Calu3 (cell line): ENCODE measurements at regions not wholly inside any gene's neighbourhood (a gene's known extent, or its start where the extent isn't known, plus 50 kb on each side); places are given as distances from the start of the nearest gene placed in this dataset.

ENCODE experiments used
- BruUV-seq: library from RNA; stranded (reverse); fragments of 400-500 nt; replicated peaks from 2 replicates; lab custom pipeline; 2021; lab: Mats Ljungman, UMichigan
- CTCF ChIA-PET: fragments of 300-600 bp; sonication (Branson Sonifier 250); formaldehyde crosslinking; loops from one replicate; lab custom pipeline; 2022; ENCODE audit warnings: antibody characterized with exemption; lab: Charles Lee
- DNase-seq: peaks from one replicate; pipeline ENCODE4 v3.0.0; 2022
- H3K27ac Mint-ChIP-seq: one replicate; pipeline ENCODE4 v1.8.0; 2022; ENCODE audit warnings: mixed read lengths; ENCODE audit not compliant: unreplicated experiment
- H3K27me3 Mint-ChIP-seq: one replicate; pipeline ENCODE4 v1.8.0; 2022; ENCODE audit warnings: mixed read lengths; ENCODE audit not compliant: unreplicated experiment
- H3K36me3 Mint-ChIP-seq: one replicate; pipeline ENCODE4 v1.8.0; 2022; ENCODE audit warnings: mild to moderate bottlenecking, moderate library complexity, mixed read lengths; ENCODE audit not compliant: insufficient read depth, unreplicated experiment
- H3K4me1 Mint-ChIP-seq: one replicate; pipeline ENCODE4 v1.8.0; 2022; ENCODE audit warnings: mild to moderate bottlenecking, low read depth, mixed read lengths; ENCODE audit not compliant: unreplicated experiment
- H3K4me3 Mint-ChIP-seq: one replicate; pipeline ENCODE4 v1.8.0; 2022; ENCODE audit warnings: mild to moderate bottlenecking, low read depth, moderate library complexity, mixed read lengths; ENCODE audit not compliant: unreplicated experiment
- H3K9me3 Mint-ChIP-seq: one replicate; pipeline ENCODE4 v1.8.0; 2022; ENCODE audit warnings: low read depth, mixed read lengths; ENCODE audit not compliant: unreplicated experiment
- intact Hi-C: fragments of 100-400 bp; cut with micrococcal nuclease; formaldehyde crosslinking; loops from one replicate; pipeline ENCODE4 v1.10.0; 2022; ENCODE audit not compliant: unreplicated experiment
- TF ChIP-seq, protein P1 (sequence below): fragments of 200-600 bp; IDR thresholded peaks from one replicate; pipeline ENCODE4 v1.8.0; 2022; ENCODE audit warnings: antibody characterized with exemption; ENCODE audit not compliant: unreplicated experiment

DNA sequence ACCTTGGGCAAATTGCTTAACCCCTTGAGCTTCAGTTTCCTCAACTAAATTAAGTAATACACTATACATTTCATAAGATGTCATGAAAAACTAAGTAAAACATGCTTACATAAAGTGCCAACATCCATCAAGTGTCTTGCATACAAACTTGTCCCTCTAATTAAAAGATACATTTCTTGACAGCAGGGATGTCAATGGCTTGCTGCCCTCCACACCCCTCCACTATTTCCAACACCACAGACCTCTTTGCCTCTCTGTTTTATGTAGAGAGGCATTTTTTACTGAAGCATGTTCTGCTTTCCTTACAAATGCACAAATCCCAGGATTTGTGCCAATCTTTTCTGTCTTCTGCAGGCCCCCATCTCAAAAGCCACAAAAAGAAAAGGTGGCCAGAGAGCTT lies 89.0 kb upstream of the HOXC13 start:
- TF ChIP-seq, protein P1, sequence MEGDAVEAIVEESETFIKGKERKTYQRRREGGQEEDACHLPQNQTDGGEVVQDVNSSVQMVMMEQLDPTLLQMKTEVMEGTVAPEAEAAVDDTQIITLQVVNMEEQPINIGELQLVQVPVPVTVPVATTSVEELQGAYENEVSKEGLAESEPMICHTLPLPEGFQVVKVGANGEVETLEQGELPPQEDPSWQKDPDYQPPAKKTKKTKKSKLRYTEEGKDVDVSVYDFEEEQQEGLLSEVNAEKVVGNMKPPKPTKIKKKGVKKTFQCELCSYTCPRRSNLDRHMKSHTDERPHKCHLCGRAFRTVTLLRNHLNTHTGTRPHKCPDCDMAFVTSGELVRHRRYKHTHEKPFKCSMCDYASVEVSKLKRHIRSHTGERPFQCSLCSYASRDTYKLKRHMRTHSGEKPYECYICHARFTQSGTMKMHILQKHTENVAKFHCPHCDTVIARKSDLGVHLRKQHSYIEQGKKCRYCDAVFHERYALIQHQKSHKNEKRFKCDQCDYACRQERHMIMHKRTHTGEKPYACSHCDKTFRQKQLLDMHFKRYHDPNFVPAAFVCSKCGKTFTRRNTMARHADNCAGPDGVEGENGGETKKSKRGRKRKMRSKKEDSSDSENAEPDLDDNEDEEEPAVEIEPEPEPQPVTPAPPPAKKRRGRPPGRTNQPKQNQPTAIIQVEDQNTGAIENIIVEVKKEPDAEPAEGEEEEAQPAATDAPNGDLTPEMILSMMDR, result no peak
- no peak for DNase-seq
- intact Hi-C loops, result no loop called here
- no TSS peak for BruUV-seq
- H3K9me3 Mint-ChIP-seq, result no peaks in the 10 kb centered on the region
- no peaks in the 10 kb centered on the region for H3K36me3 Mint-ChIP-seq
- no peak overlapping the region for H3K4me3 Mint-ChIP-seq
- H3K4me1 Mint-ChIP-seq, result peaks cover 12% of the 10 kb centered on the region
- CTCF ChIA-PET, result no interaction called here
- H3K27ac Mint-ChIP-seq, result no peak overlapping the region
- no peaks in the 10 kb centered on the region for H3K27me3 Mint-ChIP-seq

DNA sequence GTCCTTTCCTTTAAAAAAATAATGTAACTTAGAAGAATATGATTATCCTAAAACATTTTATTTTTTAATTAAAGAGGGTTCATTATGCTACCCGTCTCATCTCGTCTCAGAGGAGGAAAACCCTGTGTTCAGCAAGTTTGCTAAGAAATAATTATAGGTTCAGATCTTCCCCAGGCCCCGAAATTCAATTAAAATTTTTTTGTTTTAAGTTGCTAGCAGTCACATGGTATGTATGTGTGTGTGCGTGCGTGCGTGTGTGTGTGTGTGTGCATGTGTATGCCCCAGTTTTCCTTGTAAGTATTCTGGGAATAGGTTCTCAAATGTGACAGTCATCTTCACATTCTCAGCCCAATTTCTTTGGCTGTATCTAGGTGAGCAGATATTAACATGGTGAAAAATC lies 86.6 kb upstream of the HOXC13 start:
- no peaks in the 10 kb centered on the region for H3K36me3 Mint-ChIP-seq
- TF ChIP-seq, protein P1, result no peak
- no peak overlapping the region for H3K4me3 Mint-ChIP-seq
- no peak for DNase-seq
- H3K4me1 Mint-ChIP-seq, result no peaks in the 10 kb centered on the region
- intact Hi-C loops, result no loop called here
- CTCF ChIA-PET, result no interaction called here
- no peaks in the 10 kb centered on the region for H3K9me3 Mint-ChIP-seq
- no TSS peak for BruUV-seq
- H3K27ac Mint-ChIP-seq, result no peak overlapping the region
- no peaks in the 10 kb centered on the region for H3K27me3 Mint-ChIP-seq

DNA sequence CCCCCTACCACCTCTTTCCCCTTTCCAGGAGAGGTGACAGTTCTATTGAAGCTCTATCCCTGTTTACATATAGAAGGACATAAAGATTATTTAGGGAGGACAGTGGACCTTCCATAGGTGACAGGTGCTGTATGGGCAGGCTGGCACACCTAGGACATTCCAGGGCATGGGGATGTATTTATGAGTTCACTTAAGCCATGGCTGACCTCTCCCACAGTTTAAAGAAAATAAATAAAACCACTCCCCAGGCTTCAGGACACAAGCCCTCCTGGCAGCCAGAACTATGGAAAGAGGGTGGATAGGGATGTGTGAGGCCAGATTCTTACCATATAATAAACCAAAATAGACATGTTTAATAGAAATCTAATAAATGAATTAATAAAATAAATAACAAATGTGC lies 85.6 kb upstream of the HOXC13 start:
- TF ChIP-seq, protein P1, result no peak
- intact Hi-C loops, result no loop called here
- Mint-ChIP-seq H3K4me1 (no peaks in the 10 kb centered on the region), H3K27me3 (no peaks in the 10 kb centered on the region), H3K4me3 (no peak overlapping the region), H3K27ac (no peak overlapping the region), H3K36me3 (no peaks in the 10 kb centered on the region), H3K9me3 (no peaks in the 10 kb centered on the region)
- no peak for DNase-seq
- CTCF ChIA-PET, result no interaction called here
- no TSS peak for BruUV-seq

DNA sequence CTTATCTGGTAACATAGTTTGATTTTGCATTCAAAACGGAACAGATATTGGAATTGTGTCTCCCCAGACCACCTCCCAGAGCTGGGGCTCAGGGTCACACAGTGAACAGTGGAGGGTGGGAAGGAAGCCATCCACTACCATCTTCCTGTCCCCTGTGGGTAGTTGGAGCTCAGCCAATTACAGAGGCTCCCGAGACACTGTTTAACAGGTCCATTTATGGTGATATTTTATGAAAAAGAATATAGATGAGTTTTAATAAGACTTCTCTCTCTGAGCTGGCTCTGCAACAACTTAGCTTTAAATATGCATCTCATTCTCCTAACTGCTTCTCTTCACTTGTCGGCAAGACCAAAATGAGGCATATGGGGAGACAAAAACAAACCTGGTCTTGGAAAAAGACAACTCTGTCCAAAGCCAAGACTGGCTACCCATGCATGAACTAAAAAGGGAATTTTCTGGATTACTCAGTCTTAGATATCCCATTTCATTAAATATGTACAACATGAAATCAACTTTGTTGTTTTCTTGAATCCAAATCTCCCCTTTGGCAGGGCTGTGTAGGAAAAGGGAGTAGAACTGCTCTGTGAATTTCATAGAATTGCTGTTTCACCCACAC lies 83.8 kb upstream of the HOXC13 start:
- BruUV-seq, result no TSS peak
- H3K36me3 Mint-ChIP-seq, result no peaks in the 10 kb centered on the region

More for the DNA sequence above, 83.8 kb upstream of the HOXC13 start:
- no peaks in the 10 kb centered on the region for H3K4me1 Mint-ChIP-seq
- no peak overlapping the region for H3K4me3 Mint-ChIP-seq
- CTCF ChIA-PET, result no interaction called here
- no peaks in the 10 kb centered on the region for H3K9me3 Mint-ChIP-seq
- no peak overlapping the region for H3K27ac Mint-ChIP-seq
- TF ChIP-seq, protein P1, result no peak
- intact Hi-C loops, result no loop called here
- no peak for DNase-seq
- H3K27me3 Mint-ChIP-seq, result no peaks in the 10 kb centered on the region
